ENCODE measurements at regions not wholly inside any gene's neighbourhood (a gene's known extent, or its start where the extent isn't known, plus 50 kb on each side); places are given as distances from the start of the nearest gene placed in this dataset.

- no peak for TF ChIP-seq POLR2A (IDR thresholded peaks at IDR 0.05)
- peak; percentile 63 to 72 (median 70) for TF ChIP-seq CTCF (IDR thresholded peaks at IDR 0.05)
These were observed 76.3 kb upstream of the GLS start for GRCh38 chr2:190804182-190804795.
